Fibroblast of lung (primary cell): ENCODE measurements at regions not wholly inside any gene's neighbourhood (a gene's known extent, or its start where the extent isn't known, plus 50 kb on each side); places are given as distances from the start of the nearest gene placed in this dataset.
A peak's percentile ranks its signal among the peaks of the same experiment; 100 is the strongest.

Source experiments
- DNase-seq, 2 donors: peaks; one replicate each; pipeline versions ENCODE4 v3.0.0 to v3.0.0-alpha.2; 2010; ENCODE audit warnings: low read depth in 2 of 2
- H2AFZ ChIP-seq: 2 replicates; pipeline ENCODE4 v1.5.1; 2012; ENCODE audit warnings: low read length, control low read depth, inconsistent platforms
- H3K27ac ChIP-seq: 2 replicates; pipeline ENCODE4 v1.5.1; 2011; ENCODE audit warnings: low read length, control low read depth; ENCODE audit not compliant: insufficient read depth
- H3K27me3 ChIP-seq: 2 replicates; pipeline ENCODE4 v1.5.1; 2011; ENCODE audit warnings: mild to moderate bottlenecking, low read length; ENCODE audit not compliant: control insufficient read depth, insufficient read depth
- H3K36me3 ChIP-seq: 2 replicates; pipeline ENCODE4 v1.5.1; 2011; ENCODE audit warnings: low read length; ENCODE audit not compliant: control insufficient read depth, insufficient read depth
- H3K4me1 ChIP-seq: 2 replicates; pipeline ENCODE4 v1.5.1; 2011; ENCODE audit warnings: low read length; ENCODE audit not compliant: control insufficient read depth, insufficient read depth; ENCODE audit errors: extremely low read depth
- H3K4me2 ChIP-seq: 2 replicates; pipeline ENCODE4 v1.5.1; 2011; ENCODE audit warnings: low read length, control low read depth; ENCODE audit not compliant: insufficient read depth; ENCODE audit errors: extremely low read depth
- H3K4me3 ChIP-seq, 4 experiments: fragments of 200-600 bp in 1 of 4; sonication (generic) in 1 of 4; replicated peaks in 1 of 4; 2 replicates each; pipeline ENCODE4 v1.5.1; 2011 to 2016; ENCODE audit warnings: low read length in 4 of 4, low read depth in 3 of 4, mild to moderate bottlenecking in 3 of 4, control low read depth in 2 of 4, inconsistent platforms in 1 of 4, mixed read lengths in 1 of 4; ENCODE audit not compliant: insufficient read depth in 1 of 4; ENCODE audit errors: control extremely low read depth in 1 of 4
- H3K79me2 ChIP-seq: 2 replicates; pipeline ENCODE4 v1.5.1; 2012; ENCODE audit warnings: mild to moderate bottlenecking, low read length, inconsistent platforms; ENCODE audit not compliant: control insufficient read depth, insufficient read depth
- H3K9ac ChIP-seq: 2 replicates; pipeline ENCODE4 v1.5.1; 2011; ENCODE audit warnings: mild to moderate bottlenecking, low read length, control low read depth; ENCODE audit not compliant: insufficient read depth
- H3K9me3 ChIP-seq: 2 replicates; pipeline ENCODE4 v1.5.1; 2012; ENCODE audit warnings: low read depth, low read length; ENCODE audit not compliant: control insufficient read depth, insufficient read depth
- H4K20me1 ChIP-seq: 2 replicates; pipeline ENCODE4 v1.5.1; 2011; ENCODE audit warnings: low read length; ENCODE audit not compliant: control insufficient read depth, insufficient read depth; ENCODE audit errors: extremely low read depth
- CTCF ChIP-seq, 2 donors: IDR thresholded peaks in 1 of 2; conservative IDR thresholded peaks in 1 of 2; 1 replicate in 1 of 2; 2 replicates in 1 of 2; pipeline ENCODE4 v1.5.1; 2011 to 2012; ENCODE audit warnings: low read length in 2 of 2, control low read depth in 1 of 2, inconsistent platforms in 1 of 2, low read depth in 1 of 2, mild to moderate bottlenecking in 1 of 2
- EZH2 ChIP-seq: IDR thresholded peaks from 2 replicates; pipeline ENCODE4 v1.5.1; 2012; ENCODE audit warnings: low read length, control low read depth, mild to moderate bottlenecking; ENCODE audit errors: missing control alignments

GRCh38 chr1:164384262-164384661 lies 174.7 kb upstream of the PBX1 start:
- DNase-seq, result no peak
- H3K27ac ChIP-seq, result no peak overlapping the region
- no peaks in the 10 kb centered on the region for H3K27me3 ChIP-seq
- no peak overlapping the region for H3K9ac ChIP-seq
- H4K20me1 ChIP-seq, result no peaks in the 10 kb centered on the region
- no peaks in the 10 kb centered on the region for H3K79me2 ChIP-seq
- no peak overlapping the region for H3K4me3 ChIP-seq
- TF ChIP-seq EZH2 (no peak), CTCF (conservative IDR thresholded peaks at IDR 0.05 in 1 of 2, IDR thresholded peaks at IDR 0.05 in 1 of 2; ENCODE audit: low read depth in 1 of 2, low read length in 2 of 2) (no peak)
- H3K4me1 ChIP-seq, result no peaks in the 10 kb centered on the region
- no peaks in the 10 kb centered on the region for H3K9me3 ChIP-seq
- H3K4me2 ChIP-seq, result no peak overlapping the region
- no peaks in the 10 kb centered on the region for H3K36me3 ChIP-seq
- H2AFZ ChIP-seq, result no peak overlapping the region

GRCh38 chr1:164417016-164417704 lies 141.8 kb upstream of the PBX1 start:
- H3K9me3 ChIP-seq, result no peaks in the 10 kb centered on the region
- TF ChIP-seq EZH2 (no peak), CTCF (conservative IDR thresholded peaks at IDR 0.05 in 1 of 2, IDR thresholded peaks at IDR 0.05 in 1 of 2; ENCODE audit: low read depth in 1 of 2, low read length in 2 of 2) (no peak)
- no peaks in the 10 kb centered on the region for H4K20me1 ChIP-seq
- no peaks in the 10 kb centered on the region for H3K27me3 ChIP-seq
- no peak overlapping the region for H3K9ac ChIP-seq
- H3K4me2 ChIP-seq, result no peak overlapping the region
- H3K27ac ChIP-seq, result no peak overlapping the region
- H3K4me1 ChIP-seq, result no peaks in the 10 kb centered on the region
- H3K4me3 ChIP-seq, result no peak overlapping the region
- H2AFZ ChIP-seq, result no peak overlapping the region
- H3K79me2 ChIP-seq, result no peaks in the 10 kb centered on the region
- no peak for DNase-seq
- no peaks in the 10 kb centered on the region for H3K36me3 ChIP-seq

GRCh38 chr1:164423136-164423535 lies 135.8 kb upstream of the PBX1 start:
- Histone ChIP-seq H3K4me2 (no peak overlapping the region), H3K4me1 (no peaks in the 10 kb centered on the region), H3K79me2 (no peaks in the 10 kb centered on the region), H3K9ac (no peak overlapping the region), H4K20me1 (no peaks in the 10 kb centered on the region), H3K9me3 (no peaks in the 10 kb centered on the region), H3K27me3 (no peaks in the 10 kb centered on the region), H3K36me3 (no peaks in the 10 kb centered on the region), H3K4me3 (no peak overlapping the region), H3K27ac (no peak overlapping the region), H2AFZ (no peak overlapping the region)
- peak in 1 of 2 donors; percentile 63 for DNase-seq
- TF ChIP-seq EZH2, result no peak
- TF ChIP-seq CTCF (conservative IDR thresholded peaks at IDR 0.05 in 1 of 2, IDR thresholded peaks at IDR 0.05 in 1 of 2; ENCODE audit: low read depth in 1 of 2, low read length in 2 of 2), result no peak
